ENCODE measurements at regions not wholly inside any gene's neighbourhood (a gene's known extent, or its start where the extent isn't known, plus 50 kb on each side); places are given as distances from the start of the nearest gene placed in this dataset.

- TF ChIP-seq, protein P1, sequence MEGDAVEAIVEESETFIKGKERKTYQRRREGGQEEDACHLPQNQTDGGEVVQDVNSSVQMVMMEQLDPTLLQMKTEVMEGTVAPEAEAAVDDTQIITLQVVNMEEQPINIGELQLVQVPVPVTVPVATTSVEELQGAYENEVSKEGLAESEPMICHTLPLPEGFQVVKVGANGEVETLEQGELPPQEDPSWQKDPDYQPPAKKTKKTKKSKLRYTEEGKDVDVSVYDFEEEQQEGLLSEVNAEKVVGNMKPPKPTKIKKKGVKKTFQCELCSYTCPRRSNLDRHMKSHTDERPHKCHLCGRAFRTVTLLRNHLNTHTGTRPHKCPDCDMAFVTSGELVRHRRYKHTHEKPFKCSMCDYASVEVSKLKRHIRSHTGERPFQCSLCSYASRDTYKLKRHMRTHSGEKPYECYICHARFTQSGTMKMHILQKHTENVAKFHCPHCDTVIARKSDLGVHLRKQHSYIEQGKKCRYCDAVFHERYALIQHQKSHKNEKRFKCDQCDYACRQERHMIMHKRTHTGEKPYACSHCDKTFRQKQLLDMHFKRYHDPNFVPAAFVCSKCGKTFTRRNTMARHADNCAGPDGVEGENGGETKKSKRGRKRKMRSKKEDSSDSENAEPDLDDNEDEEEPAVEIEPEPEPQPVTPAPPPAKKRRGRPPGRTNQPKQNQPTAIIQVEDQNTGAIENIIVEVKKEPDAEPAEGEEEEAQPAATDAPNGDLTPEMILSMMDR (IDR thresholded peaks at IDR 0.05) = no peak
Observed at GRCh38 chr4:177251237-177251636, 58.4 kb upstream of the NEIL3 start.

DNA sequence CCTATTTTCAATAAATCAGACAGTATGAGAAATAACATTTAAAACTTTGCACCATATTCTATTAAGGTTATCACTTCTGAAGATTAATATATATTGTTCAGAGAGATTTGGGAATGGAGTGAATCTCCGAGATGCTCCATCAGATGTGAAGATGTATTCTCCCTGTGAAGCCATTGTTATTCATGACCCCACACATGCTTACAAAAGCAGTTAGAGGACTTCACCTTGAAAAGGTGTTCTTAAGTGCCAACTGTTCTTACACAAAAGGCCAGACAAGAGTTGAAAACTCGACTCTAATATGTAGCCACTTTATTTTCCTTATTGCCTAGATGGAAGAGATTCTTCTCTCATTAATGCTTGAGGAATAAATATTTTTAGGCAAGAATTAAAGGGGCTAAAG, 54.3 kb upstream of the NEIL3 start:
- TF ChIP-seq, protein P1 (IDR thresholded peaks at IDR 0.05) = no peak

GRCh38 chr4:177256950-177257349, 52.7 kb upstream of the NEIL3 start:
- TF ChIP-seq, protein P1 (IDR thresholded peaks at IDR 0.05) = no peak

Measured in LNCAP (cell line).